HG03025 (cell line): ENCODE measurements at regions not wholly inside any gene's neighbourhood (a gene's known extent, or its start where the extent isn't known, plus 50 kb on each side); places are given as distances from the start of the nearest gene placed in this dataset.

Experiments
- ATAC-seq: cut with Tn5 transposase; IDR thresholded peaks from one replicate; pipeline ENCODE4 v1.9.1; 2021; ENCODE audit warnings: mild to moderate bottlenecking, moderate library complexity; ENCODE audit not compliant: unreplicated experiment, low FRiP score

DNA sequence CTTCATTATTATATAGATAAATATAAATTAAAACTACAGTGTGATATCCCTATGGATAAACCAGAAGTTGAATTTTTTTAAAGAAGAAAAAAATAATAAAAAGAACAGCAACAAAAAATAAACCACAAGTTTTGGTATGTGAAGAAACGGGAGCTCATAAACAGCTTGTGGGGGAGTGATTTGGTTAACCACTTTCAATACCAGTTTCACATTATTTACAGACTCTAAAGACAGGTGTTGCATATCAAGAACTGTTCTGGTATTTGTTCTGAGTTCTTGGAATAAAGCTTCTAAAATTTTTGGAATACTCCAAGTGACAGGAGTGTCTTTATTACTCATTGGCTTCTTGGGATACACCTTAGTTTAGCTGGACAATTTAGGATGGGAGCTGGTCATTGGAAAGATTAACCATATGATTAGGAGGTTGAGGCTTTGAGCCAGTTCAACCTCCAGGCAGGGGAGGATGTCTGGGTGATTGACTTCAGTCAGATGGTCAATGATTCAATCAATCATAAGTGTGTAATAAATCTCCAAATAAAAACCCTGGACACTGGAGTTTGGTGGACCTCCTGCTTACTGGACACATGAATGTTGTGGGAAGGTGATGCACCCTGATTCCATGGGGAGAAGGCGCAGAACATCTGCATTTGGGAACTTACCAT is 2223.1 kb upstream of the C9orf72 start:
- peak; percentile 82 for ATAC-seq

DNA sequence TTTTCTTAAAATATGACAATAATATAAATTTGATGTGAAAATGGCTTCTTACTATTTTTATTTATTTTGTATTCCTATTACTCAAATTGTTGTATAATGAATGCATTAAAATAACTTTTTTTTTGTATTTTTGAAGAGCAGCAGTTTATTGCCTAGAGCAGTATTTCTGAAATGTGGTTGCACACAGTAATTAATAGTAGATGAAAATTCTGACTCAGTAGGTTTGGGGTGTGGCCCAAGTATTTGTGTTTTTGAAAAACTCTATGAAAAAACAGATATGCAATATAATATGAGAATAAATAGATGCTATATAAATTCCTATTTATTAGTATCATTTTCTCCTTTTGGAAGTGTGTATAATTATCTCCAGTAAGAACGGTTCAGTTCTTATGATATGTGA is 2225.3 kb upstream of the C9orf72 start:
- no peak for ATAC-seq

- no peak for ATAC-seq
These were observed 2225.9 kb upstream of the C9orf72 start for GRCh38 chr9:29799227-29799626.

DNA sequence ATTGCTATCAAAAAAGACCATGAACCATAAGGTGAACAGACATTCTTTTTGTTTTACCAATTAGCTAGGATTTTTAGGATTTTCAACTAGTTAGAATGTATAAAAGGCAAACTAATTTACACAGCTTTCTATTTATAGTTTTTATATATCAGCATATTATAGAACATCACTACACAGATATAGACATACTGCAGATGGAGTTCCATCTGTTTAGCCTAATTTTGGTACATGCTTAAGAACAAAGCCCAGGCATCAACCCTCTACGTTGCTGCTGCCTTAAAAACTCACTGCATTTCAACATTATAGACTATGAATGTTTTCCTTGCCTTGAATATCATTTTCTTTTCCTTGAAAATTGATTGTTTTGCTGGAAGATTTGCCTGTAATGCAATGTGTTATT is 2227.5 kb upstream of the C9orf72 start:
- ATAC-seq, result no peak

DNA sequence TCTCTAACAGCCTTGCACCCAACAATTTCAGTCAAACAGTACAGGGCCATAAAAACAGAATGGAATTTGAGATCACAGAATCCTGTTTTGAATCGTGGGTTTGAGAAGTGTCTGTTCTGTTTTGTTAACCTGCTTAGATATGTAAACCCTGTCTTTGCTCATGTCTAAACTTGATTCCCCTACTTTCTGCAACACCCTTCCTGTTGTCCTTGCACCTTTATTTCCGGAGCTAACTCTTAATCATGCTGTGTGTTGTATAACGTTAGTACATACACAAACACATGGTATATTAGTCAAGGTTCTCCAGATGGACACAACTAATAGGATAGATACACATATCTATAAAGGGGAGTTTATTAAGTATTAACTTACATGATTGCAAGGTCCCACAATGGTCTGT is 2229.2 kb upstream of the C9orf72 start:
- no peak for ATAC-seq

GRCh38 chr9:29806937-29807618 is 2233.8 kb upstream of the C9orf72 start:
- ATAC-seq, result no peak

DNA sequence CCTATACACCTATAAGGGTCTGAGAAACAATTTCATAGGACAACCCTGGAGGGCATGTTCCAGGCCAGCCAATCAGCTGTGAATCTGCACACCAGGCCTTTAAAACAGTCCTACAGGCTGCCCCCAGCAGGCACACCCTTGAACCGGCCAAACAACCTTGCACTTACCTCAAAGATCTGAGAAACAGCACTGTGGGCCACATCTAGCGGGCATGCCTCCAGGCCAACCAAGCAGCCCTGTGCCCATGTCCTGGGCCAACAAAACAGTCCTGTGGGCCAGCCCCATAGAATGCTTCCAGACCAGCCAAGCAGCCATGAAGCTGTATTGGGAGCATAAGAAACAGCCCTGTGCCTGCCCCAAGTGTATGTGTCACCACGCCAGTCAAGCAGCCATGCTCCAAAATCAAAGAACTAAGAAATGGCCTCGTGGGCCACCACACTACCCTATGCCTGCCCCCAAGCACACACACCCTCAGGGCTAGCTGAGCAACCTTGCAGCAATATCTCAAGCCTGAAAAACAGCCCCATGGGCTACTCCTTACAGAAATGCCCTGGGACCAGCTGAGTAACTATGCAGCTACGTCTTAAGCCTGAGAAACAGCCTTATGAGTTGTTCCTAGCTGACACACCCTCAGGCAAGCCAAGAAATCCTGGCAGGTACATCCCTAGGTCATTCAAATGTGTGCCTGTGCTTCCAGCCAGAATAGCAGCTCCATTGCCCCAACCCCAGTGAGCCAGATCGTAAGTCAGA is 2243.8 kb upstream of the C9orf72 start:
- no peak for ATAC-seq

DNA sequence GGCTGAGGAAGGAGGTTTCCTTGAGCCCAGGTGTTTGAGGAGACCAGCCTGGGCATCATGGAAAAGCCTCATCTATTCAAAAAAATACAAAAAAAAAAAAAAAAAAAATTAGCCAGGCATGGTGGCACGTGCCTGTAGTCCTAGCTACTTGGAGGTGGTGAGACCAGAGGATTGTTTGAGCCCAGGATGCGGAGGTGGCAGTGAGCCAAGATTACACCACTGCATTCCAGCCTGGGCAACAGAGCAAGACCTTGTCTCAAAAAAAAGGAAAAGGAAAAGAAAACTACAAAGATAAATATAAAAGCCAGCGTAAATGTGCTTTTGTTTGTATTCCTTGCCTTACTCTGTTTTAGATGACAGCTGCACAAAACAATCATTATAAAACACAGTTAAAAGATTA is 2249.2 kb upstream of the C9orf72 start:
- no peak for ATAC-seq

GRCh38 chr9:29826421-29826820 is 2253.1 kb upstream of the C9orf72 start:
- ATAC-seq, result no peak

GRCh38 chr9:29830821-29831220 is 2257.5 kb upstream of the C9orf72 start:
- no peak for ATAC-seq

DNA sequence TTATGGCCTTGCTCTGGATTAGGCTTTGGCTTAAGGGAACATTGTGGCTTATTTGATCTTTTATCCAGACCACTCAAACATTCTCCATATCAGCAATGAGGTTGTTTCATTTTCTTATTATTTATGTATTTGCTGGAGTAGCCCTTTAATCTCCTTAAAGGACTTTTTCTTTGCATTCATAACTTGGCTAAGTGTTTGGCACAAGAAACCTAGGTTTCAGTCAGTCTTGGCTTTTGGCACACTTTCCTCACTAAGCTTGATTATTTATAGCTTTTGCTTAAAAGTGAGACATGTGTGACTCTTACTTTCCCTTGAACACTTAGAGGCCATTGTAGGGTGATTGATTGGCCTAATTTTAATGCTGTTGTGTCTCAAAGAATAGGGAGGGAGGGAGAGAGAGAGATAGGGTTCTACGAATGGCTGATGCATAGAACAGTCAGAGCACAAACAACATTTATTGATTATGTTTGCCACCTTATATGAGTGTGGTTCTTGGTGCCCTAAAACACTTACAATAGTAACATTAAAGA is 2265.3 kb upstream of the C9orf72 start:
- no peak for ATAC-seq

DNA sequence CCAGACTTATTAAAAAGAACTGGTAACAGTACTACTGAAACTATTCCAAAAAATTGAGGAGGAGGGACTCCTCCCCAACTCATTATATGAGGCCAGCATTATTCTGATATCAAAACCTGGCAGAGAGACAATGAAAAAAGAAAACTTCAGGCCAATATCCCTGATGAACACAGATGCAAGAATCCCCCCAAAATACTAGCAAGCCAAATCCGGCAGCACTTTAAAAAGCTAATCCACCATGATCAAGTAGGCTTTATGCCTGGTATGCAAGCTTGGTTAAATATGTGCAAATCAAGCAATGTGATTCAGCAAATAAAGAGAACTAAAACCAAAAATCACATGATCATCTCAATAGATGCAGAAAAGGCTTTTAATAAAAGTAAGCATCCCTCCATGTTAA is 2271.0 kb upstream of the C9orf72 start:
- no peak for ATAC-seq

DNA sequence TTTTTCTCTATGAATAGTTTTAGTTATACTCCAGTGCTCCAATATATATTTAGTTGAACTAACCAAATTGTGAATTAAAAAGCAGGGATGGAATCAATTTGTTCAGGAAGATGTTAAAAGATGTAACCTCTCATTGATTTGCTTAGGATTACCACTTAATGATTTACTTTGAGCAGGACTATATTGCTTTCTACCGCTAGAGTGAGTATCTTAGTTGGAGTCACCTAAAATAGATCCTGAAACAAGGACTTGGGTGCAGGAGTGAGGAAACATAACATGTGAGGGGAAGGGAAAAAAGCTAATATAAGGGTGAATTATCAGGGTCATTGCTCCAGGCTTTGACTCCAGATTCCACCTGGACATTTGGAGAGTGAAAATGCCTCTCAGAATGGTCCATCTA is 2277.4 kb upstream of the C9orf72 start:
- no peak for ATAC-seq

DNA sequence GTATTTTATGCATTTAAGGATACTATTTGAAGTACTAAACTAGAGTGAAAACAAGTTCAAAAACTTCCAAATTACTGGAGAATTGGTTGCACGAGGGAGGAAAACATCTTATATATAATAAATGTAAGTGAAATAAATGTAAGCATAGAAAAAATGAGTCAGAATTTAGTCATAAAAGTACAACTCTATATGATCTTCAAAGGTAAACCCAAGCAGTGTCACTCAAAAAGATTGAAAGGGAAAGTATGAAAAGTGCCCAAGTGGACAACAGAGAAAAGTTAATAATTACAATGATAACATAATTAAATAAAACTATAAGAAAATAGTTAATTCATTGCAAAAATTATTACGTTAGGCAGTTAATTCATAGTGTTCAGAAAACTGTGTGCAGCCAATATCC is 2288.5 kb upstream of the C9orf72 start:
- ATAC-seq, result no peak

DNA sequence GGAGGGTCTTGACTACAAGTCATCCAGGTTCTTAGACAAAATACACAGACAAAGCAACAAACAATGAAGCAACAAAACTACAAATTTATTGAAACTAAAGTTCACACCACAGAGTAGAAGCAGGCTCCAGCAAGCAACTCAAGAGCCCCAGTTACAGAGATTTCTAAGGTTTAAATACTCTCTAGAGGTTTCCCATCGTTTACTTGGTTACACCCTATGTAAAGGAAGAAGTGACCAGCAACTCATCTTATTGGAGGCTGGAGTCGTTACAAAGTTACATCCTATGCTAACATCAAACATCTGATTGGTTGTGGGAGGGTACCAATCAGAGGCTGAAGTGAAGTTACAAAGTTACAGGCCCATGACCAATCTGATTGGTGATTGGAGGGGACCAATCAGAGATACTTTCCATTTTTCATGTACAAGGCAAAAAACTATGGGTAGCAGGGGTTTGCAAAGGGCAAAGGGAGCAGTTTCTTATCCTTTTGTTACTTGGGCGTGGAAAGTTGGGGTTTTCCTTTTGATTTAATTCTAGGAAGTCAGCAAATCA is 2292.6 kb upstream of the C9orf72 start:
- ATAC-seq, result no peak

- no peak for ATAC-seq
These were observed 2293.3 kb upstream of the C9orf72 start for GRCh38 chr9:29866556-29866955.

- no peak for ATAC-seq
These were observed 2300.3 kb upstream of the C9orf72 start for GRCh38 chr9:29873579-29873978.

DNA sequence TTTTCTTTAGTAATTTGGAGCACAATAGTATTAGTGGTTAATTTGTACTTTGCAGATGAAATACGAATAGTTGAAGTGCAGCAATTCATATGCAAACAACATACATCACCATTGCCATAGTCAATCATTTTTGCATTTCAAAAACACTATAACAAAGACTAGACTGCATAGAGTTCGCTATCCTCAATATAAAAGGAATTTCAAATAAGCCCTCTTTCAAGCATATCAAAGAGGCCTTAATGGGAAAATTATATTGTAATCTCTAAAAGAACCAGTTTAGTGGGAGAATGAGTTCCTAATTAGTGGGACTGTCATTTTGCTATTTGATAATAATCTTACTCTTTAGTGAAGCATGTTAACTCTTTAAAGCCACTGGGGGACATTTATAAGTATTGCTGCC is 2302.3 kb upstream of the C9orf72 start:
- no peak for ATAC-seq

DNA sequence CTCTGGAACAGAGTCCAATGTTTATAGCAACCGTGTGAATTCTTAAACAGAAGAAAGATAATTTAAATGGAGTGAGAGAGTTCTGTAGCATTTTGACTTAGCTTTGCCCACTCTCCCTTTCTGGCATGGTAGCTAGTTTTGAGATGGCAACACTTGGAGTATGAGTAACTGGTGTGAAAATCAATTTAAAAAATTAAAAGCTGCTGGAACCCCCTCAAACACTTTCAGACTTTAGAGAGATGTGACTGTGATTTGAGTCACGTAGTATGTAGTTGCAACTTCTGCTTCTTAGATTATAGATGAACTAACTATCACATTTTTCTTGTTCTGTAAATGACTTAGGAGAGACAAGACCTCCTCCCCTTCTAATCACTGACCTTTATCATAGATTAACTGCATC is 2309.5 kb upstream of the C9orf72 start:
- ATAC-seq, result no peak

- no peak for ATAC-seq
These were observed 2332.8 kb upstream of the C9orf72 start for GRCh38 chr9:29906065-29906464.

DNA sequence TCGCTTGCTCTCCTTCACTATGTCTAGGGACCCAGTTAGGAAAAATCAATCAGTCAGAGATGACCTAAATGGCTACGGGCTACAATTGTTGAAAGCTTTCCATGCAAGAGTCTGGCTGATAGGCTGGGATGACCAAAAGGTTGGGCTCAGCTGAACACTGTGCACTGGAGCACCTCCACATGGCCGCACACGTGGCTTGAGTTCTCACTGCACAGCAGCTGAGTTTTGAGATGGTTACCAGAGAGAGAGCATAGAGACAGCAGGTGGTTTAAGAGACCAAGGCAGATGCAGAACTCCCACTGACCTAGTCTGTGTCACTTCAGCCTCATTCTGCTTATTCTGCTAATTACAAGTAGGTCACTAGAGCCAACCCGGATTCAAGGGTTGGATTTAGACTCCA is 2354.8 kb upstream of the C9orf72 start:
- ATAC-seq, result no peak
